Epithelial cell of prostate (primary cell): ENCODE measurements at regions not wholly inside any gene's neighbourhood (a gene's known extent, or its start where the extent isn't known, plus 50 kb on each side); places are given as distances from the start of the nearest gene placed in this dataset.

ENCODE experiments used
- DNase-seq: peaks from one replicate; pipeline ENCODE4 v3.0.0-alpha.2; 2011; ENCODE audit warnings: low read depth, low spot score
- H3K27ac ChIP-seq: fragments of 450-650 bp; 2 replicates; pipeline ENCODE4 v1.5.1; 2017; ENCODE audit warnings: mild to moderate bottlenecking

DNA sequence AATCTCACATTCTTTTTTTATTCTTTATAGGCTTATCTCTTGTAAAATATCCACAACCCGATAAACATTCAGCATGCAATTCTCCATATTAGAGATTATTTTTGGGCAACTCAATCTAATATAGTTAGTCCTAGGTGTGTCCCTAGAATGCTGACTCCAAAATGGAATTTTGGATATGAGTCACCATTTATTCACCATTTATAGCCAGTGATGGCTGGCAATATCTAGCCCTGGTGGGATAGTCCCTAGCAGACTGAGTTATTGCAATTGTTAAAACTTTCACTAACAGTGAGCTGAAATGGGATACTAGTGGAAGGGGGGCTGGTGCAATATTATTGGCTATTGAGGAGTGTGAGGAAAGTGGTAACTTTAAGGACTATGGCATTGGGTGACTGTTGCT lies 401.6 kb downstream of the SLC4A3 start:
- no peak overlapping the region for H3K27ac ChIP-seq
- DNase-seq: no peak

DNA sequence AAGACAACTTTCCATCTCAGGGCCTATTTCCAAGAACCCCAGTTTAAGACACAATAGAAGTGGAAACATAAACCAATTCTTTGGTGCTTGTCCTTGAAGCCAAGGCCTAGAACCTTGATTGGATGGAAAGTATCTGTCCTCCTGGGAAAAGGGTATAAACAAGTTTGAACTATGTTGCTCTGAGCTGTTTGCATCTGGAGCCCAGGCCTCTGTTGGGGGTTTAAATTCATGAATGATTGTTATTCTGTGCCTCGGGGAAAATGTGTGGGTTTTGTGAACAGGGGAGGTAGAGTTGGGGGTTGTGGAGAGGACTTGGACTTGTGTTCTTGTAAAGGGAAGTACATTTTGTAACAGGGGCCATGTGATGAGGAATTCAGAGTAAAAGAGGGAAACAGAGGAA lies 406.1 kb downstream of the SLC4A3 start:
- no peak for DNase-seq
- no peak overlapping the region for H3K27ac ChIP-seq

DNA sequence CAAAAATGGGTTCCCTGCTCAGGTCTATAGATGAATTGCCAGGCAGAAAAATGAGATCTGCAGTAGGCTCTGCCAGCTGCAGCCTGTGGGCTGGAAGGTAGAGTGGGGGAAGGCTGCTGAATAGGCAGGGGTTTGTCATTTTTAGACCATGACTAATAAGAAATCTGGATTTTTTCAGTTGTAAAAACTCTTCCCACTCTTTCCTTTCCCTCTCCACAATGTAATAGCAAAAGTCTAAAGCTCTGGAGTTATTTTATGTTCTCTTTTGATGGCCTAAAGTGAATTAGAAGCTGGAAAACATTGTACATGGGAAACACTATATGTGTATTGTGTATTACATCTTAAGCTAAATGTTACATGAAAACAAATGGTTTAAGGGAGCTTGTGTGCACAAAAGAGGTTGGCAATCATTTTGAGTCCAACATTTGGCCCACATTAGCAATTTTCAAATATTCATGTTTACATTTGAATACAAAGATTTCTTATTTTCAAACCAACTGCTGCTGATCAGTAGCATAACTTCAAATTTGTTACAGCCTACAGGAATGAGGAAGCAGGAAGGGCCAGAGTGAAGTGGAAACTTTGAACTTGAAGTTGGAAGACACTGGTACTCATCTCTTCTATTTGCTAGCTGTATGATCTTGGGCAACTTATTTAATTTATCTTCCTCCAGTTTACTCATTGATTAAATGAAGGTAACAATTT lies 407.1 kb downstream of the SLC4A3 start:
- H3K27ac ChIP-seq: no peak overlapping the region
- no peak for DNase-seq

DNA sequence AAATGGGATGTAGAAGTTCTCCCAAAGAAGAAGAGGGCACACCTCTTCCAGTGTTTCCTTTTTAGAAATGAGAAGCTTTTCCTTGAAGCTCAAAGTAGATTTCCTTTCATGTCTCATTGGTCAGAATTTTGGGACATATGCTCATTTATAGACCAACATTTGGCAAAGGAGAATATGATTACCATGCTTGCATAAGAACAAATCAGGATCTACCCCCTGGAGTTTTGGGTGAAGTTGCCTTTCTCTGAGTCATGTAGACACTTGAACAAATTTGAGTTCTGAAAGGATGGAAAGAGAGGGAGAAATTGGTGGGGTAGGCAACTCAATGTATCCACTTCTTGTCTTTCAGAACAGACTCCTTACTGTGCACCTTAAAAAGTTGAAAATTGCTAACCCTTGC lies 409.0 kb downstream of the SLC4A3 start:
- no peak overlapping the region for H3K27ac ChIP-seq
- DNase-seq: no peak

DNA sequence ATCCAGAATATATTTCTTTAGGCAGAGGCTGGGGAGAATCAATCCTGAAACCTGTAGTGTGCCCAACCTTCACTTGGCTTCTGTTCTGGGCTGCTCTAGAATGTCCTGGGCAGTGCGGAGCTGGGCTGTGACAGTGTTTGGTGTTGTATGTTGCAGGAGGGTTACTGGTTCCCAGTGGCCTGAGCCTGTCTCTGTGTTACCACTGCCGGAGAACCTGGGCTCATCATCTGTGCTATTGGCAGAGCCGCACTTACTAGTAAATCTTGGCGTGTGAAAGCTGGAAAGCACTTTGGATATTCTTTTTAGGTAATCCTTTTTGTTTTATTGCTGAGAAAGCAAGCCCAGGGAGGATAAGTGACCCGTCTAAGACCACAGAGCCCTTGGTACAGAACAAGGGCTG lies 412.9 kb downstream of the SLC4A3 start:
- DNase-seq: no peak
- H3K27ac ChIP-seq: no peak overlapping the region

DNA sequence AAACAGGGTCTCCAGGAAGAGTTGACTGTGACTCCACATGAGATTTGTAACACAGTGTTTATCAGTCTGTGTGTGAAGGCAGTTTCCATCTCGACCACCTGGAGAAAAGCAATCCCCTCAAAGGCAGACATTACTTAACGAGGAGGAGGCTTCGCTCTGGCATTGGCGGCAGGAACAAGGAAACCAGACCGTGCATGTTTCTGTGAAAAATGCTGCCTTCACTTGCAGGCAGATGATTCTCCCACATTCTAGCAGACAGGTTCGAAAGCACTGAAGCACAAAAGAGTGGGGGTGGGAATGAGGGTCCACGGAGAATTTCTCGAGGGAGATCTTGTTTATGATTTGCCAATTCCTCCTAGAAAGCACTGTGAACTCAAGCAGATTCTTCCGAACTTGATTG lies 414.0 kb downstream of the SLC4A3 start:
- no peak overlapping the region for H3K27ac ChIP-seq
- no peak for DNase-seq

DNA sequence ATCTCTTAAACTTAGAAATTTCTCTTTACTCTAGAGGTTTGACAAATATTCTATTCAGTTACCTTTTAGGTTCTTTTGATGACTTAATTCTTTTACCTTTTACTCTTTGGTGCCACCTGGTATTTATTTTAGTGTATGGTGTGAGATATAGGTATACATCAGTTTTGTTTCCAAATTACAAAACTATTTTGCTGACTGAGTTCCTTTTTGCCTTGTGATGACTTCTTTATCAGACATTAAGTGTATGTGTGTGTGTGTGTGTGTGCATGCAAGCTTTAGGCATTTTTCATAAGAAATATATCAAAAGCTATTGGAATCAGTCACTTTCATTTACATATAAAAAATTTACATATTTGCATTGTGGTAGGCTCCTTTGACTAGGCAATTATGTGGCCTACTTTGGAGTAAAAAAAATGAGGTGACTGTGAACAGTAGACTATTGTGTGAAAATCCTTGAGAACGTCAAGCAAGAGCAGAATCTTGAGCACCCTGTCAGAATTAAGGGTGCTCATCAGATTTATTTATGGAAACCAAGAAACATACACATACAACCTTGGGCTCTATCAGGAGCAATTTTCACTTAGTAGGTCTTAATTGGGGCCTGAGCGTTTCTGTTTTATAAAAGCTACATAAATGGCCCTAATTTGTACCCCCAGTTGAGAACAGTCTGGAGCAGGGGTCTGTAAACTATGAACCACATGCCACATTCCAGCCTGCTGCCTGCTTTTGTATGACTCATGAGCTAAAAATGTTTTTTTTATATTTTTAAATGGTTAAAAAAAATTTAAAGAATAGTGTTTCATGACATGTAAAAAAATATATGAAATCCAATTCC lies 415.9 kb downstream of the SLC4A3 start:
- no peak overlapping the region for H3K27ac ChIP-seq
- no peak for DNase-seq

DNA sequence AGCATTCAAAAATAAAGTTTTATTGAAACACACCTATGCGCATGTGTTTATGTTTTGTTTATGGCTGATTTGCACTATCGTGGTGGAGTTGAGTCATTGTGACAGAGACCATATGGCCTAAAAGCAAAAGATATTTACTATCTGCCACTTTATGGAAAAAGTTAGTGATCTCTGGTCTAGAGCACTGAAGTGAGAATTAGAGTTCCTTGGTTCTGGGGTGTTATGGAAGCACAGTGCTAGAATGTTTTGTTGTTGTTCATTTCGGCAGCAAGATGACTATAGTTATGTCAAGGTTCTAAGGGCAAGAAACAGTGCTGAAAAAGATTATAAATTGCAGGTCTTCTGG lies 416.5 kb downstream of the SLC4A3 start:
- DNase-seq: no peak
- no peak overlapping the region for H3K27ac ChIP-seq

DNA sequence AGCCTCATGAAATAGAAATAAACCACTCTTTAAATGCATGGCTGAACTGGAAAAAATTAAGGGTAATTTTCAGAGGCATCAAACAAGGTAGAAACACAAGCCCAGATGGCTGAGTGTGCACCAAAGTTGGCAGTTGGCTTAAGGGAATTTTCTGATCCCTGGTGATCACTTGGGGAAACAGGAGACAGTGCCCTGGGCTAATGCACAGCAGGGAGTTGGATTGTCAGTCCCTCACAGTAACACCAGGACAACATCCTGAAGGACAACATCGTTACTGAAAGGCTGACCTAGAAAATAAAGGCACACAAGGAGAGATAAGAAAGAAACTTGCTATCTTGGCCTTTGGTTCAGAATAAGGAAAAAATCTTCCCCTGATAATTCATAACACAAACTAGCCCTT lies 417.0 kb downstream of the SLC4A3 start:
- H3K27ac ChIP-seq: no peak overlapping the region
- no peak for DNase-seq

DNA sequence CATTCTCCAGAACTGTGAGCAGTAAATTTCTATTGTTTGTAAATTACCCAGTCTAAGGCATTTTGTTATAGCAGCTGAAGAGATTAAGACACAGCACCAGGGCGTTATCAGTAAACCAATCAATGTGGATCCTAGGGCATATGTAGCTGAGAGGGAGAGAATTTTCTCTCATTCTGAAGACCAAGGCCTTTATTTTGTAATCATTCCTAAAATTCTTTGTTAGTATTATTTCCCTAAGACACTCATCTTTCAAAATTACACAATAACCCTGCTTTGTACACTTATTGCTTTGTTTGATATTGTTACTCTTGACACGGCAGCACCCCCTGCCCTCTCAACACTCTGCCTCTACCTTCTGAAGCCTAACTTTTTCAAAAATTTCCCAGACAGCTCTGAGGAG lies 419.1 kb downstream of the SLC4A3 start:
- no peak overlapping the region for H3K27ac ChIP-seq
- DNase-seq: no peak

DNA sequence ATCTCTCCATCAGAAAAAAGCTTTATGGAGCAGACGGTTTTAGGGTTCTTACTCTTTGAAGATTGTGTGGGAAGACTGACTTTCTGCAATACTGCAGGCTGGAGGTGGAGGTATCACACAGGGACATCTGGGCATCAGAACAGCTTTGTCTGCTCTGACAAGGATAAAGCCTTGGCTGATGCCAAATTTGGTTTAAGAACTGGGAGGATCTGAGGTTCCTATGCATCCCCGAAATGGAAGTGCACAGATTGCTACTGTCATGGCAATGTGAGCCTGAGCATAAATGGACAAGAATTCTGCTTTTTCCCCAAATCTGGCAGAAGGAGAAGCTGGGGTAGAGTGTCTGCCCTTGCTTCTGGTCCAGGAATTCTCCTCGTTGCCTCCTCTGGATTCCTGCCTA lies 424.3 kb downstream of the SLC4A3 start:
- DNase-seq: no peak
- no peak overlapping the region for H3K27ac ChIP-seq

DNA sequence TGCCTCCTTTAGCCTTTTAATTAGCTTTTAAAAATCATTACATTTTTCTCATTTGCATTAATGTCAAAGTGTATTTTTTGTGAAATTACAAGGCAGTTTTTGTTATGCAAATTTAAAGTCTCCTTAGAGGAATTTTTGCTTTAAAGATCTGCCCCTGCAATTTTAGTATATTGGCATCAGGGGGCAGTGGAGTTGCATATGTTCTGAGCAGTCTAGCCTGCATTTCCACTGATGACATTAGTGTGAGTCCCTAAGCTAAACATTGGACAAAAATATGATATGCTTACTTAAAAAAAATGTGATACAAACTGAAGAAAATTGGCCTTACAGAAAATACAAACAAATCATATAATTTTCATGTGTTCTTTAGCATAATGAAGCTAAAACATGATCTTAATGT lies 426.5 kb downstream of the SLC4A3 start:
- no peak for DNase-seq
- no peak overlapping the region for H3K27ac ChIP-seq

DNA sequence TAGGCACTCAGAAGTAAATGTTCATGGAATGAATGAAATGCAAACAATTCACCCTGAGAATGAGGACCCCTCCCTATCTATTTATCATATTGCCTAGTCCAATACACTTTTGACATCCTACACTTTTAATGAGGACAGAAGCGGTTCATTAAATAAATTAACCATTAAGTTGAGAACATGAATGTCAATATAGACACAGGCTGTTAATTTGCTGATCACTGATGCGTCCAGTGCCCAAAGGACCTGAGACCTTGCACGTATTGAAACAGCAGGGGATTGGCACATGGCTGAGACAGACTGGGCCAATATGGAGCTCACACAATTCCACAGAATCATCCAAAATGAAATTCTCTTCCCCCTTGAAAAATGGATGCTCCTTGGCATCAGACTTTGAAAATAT lies 430.0 kb downstream of the SLC4A3 start:
- no peak for DNase-seq
- no peak overlapping the region for H3K27ac ChIP-seq

DNA sequence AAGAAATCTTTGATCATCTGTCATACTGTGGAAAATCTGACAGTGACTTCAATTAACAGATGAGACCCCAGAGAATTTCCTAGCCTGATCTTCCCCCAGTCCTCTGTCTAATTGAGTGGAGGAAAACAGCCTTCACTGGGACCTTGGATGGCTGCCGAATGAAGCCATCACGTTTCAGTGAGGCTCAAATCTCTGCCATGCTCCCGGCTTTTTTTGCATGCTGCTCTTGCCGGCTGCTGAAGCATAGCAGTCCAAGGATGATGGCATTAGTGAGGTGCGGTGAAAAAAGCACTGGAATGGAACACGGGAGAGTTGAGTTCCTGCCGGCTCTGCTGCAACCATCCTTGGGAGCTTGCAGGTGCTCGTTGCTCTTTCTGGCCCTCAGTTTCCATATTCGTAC lies 430.5 kb downstream of the SLC4A3 start:
- H3K27ac ChIP-seq: no peak overlapping the region
- no peak for DNase-seq

DNA sequence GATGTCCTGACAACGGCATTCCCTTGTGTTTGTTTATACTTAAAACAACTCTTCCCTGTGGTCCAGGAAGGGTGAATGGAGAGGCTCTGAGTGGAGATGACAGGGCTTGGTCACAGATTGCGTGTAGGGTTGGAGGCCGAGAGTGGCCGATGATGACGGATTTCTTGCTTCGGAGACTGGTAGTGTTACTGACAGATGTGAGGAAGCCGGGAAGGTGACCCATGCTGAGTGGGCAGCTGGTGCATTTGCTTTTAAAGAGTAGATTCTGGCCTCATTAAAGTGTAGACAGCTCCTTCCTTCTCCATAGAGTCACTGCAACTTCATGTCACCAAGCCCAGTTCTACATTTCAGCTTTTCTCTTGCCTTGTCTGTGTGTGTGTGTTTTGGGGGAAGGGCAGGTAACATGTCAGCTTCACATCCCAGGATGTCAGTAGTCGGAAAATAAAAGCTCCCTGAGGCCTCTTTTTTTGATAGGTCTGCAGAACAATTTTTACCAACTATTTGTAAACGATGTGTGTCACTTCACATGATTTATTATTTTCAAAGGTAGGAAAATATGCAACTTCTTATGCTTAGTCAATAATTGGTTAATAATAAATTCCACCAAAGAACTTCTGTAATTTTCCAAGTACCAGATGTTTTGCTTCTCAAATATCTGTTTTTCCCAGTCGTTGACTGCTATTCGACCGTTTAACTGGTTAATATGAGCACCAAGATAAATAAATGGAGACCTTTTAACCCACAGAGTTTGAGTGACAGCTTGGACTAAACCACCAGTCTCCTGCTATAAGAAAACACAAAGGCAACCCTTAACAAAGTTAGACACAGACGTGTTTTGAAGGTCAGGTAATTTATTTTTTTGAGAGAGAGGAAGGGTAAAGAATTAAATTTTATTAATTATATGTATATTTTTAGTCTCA lies 436.9 kb downstream of the SLC4A3 start:
- no peak for DNase-seq
- no peak overlapping the region for H3K27ac ChIP-seq

DNA sequence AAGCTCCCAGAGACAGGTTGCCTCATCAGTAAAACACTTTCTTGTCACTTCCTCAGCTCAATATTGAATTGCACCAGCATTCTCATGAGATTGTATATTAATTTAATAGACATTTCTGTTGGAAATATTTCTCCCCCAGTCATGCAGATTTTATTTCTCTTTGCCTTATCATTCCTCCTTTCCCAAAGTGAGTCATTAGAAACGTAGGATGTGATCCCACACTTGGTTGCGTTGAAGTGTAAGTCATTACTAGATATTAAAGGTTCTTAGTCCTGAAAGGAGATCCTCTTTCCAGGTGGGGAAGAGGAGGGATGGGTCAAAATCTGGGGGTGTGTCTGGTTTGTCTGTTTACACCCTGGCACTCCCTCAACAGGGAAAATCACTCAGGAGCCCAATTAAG lies 438.2 kb downstream of the SLC4A3 start:
- DNase-seq: no peak
- H3K27ac ChIP-seq: no peak overlapping the region

DNA sequence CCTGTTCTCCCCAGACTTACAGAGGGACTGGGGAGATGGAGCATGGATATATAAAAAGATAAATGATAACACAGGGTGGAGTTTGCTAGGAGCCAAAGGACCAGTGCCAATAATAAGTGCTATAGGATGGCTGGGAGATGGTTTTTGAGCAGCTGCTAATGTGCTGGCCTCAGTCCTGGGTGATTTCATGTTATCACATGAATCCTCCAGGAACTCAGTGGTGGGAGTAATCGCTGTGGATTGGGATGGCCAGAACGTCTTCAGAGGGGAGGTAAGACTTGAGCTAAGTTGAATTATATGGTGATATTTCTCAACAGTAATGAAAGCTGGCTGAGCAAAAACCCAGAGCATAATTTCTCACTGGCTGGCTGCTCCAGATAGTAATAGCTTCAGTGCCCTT lies 441.4 kb downstream of the SLC4A3 start:
- no peak for DNase-seq
- no peak overlapping the region for H3K27ac ChIP-seq

DNA sequence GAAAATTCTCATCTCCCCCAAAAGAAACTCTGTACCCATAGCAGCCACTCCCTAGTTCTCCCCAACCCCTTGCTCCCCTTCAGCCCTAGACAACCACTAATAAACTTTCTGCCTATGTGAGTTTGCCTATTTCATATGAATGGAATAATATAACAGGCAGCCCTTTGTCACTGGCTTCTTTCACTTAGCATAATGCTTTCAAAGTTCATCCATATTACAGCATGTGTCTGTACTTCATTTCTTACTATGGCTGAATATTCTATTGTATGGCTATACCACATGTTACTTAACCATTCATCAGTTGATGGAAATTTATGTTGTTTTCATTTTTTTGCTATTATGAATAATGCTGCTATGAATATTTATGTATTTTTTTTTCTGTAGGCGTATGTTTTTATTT lies 442.9 kb downstream of the SLC4A3 start:
- no peak overlapping the region for H3K27ac ChIP-seq
- DNase-seq: no peak

DNA sequence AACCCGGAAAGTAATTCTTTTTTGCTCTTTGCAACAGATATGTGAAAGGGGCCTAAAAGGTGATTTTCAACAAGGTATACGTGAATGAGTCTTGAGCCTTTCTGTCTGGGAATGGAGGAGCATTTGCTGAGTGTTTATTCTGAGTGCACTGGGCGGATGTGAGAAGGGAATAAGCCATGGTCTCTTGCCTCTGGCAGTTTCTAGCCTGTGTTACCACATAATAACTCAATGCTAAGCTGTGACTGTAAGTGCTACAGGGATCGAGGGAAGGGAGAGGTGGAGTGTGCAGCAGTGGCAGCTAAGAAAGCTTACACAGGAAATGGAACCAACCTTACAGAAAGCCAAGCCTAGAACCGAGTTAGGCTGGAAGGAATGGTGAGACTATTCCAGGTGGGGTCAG lies 444.3 kb downstream of the SLC4A3 start:
- no peak overlapping the region for H3K27ac ChIP-seq
- DNase-seq: no peak

DNA sequence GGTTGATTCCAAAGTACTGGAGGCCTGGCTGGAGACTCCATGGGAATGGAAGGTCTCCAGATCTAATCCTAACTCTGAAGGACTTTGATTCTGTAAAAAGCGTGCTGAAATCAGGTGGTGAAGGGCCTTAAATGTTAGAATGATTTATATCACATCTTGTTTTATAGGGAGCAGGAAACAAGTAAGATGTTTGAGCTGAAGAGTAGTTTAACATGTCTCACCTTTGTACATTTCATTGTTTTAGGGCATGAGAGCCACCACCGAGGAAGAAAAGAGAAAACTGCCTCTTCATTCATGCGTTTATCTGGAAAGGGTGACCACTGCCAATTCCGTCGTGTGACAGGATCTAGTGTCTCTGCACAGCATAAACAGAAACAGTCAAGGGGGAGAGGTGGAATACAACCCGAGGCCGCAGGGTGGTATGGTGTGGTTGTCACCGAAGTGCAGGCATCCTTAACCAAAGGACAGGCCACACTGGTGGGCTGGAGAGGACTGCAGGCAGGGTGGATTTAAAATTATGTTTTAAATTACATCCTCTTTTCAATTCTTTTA lies 445.3 kb downstream of the SLC4A3 start:
- H3K27ac ChIP-seq: no peak overlapping the region
- no peak for DNase-seq

DNA sequence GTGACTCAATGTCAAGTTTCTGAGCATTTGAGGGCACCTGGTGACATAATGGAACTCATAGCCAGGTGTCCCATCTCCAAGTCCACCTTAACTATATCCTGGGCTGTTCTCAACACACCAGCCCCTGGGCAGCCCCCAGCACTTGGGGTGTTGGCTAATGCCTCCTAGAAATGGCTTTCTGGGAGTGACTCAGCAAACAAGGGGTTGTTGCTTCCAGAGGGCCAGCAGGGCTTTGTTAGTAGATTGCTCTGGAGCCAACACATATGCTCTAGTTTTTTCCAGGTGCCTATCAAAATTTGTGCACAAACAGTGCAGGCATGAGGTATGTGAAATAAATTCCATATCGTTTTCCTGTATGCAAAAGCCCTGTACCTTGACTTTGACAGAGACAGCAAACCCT lies 448.4 kb downstream of the SLC4A3 start:
- no peak for DNase-seq
- no peak overlapping the region for H3K27ac ChIP-seq
